ENCODE measurements at regions not wholly inside any gene's neighbourhood (a gene's known extent, or its start where the extent isn't known, plus 50 kb on each side); places are given as distances from the start of the nearest gene placed in this dataset.

- no peak for FAIRE-seq
- DNase-seq (ENCODE audit: low spot score), result no peak
Observed at GRCh38 chr10:129331839-129332220, 135.2 kb upstream of the MGMT start.

- no peak for FAIRE-seq
- no peak for DNase-seq (ENCODE audit: low spot score)
Observed at GRCh38 chr10:129332476-129332875, 134.6 kb upstream of the MGMT start.

GRCh38 chr10:129333706-129334105 lies 133.3 kb upstream of the MGMT start:
- FAIRE-seq (no peak), DNase-seq (ENCODE audit: low spot score) (no peak)

GRCh38 chr10:129334266-129334665 lies 132.8 kb upstream of the MGMT start:
- no peak for DNase-seq (ENCODE audit: low spot score)
- no peak for FAIRE-seq

- DNase-seq (ENCODE audit: low spot score) (no peak), FAIRE-seq (no peak)
Observed at GRCh38 chr10:129335396-129335795, 131.6 kb upstream of the MGMT start.

- FAIRE-seq (no peak), DNase-seq (ENCODE audit: low spot score) (no peak)
Observed at GRCh38 chr10:129335942-129336341, 131.1 kb upstream of the MGMT start.

- DNase-seq (ENCODE audit: low spot score), result no peak
- no peak for FAIRE-seq
Observed at GRCh38 chr10:129339191-129339590, 127.8 kb upstream of the MGMT start.

GRCh38 chr10:129339841-129340240 lies 127.2 kb upstream of the MGMT start:
- FAIRE-seq (no peak), DNase-seq (ENCODE audit: low spot score) (no peak)

- FAIRE-seq (no peak), DNase-seq (ENCODE audit: low spot score) (no peak)
Observed at GRCh38 chr10:129341087-129341486, 126.0 kb upstream of the MGMT start.

- FAIRE-seq (no peak), DNase-seq (ENCODE audit: low spot score) (no peak)
Observed at GRCh38 chr10:129342385-129342784, 124.7 kb upstream of the MGMT start.

- no peak for DNase-seq (ENCODE audit: low spot score)
- FAIRE-seq, result no peak
Observed at GRCh38 chr10:129343141-129343540, 123.9 kb upstream of the MGMT start.

GRCh38 chr10:129344103-129344502 lies 122.9 kb upstream of the MGMT start:
- DNase-seq (ENCODE audit: low spot score), result no peak
- no peak for FAIRE-seq

GRCh38 chr10:129344731-129345355 lies 122.2 kb upstream of the MGMT start:
- no peak for FAIRE-seq
- no peak for DNase-seq (ENCODE audit: low spot score)

- FAIRE-seq (no peak), DNase-seq (ENCODE audit: low spot score) (no peak)
Observed at GRCh38 chr10:129345763-129346162, 121.3 kb upstream of the MGMT start.

GRCh38 chr10:129350690-129351089 lies 116.4 kb upstream of the MGMT start:
- FAIRE-seq (no peak), DNase-seq (ENCODE audit: low spot score) (no peak)

- no peak for FAIRE-seq
- DNase-seq (ENCODE audit: low spot score), result no peak
Observed at GRCh38 chr10:129353101-129353500, 113.9 kb upstream of the MGMT start.

- no peak for DNase-seq (ENCODE audit: low spot score)
- FAIRE-seq, result no peak
Observed at GRCh38 chr10:129360046-129360445, 107.0 kb upstream of the MGMT start.

- FAIRE-seq (no peak), DNase-seq (ENCODE audit: low spot score) (no peak)
Observed at GRCh38 chr10:129361676-129362376, 105.2 kb upstream of the MGMT start.

- no peak for FAIRE-seq
- no peak for DNase-seq (ENCODE audit: low spot score)
Observed at GRCh38 chr10:129364949-129365348, 102.1 kb upstream of the MGMT start.

- FAIRE-seq, result no peak
- DNase-seq (ENCODE audit: low spot score), result no peak
Observed at GRCh38 chr10:129365767-129366402, 101.2 kb upstream of the MGMT start.

- FAIRE-seq (no peak), DNase-seq (ENCODE audit: low spot score) (no peak)
Observed at GRCh38 chr10:129366450-129366849, 100.6 kb upstream of the MGMT start.

- FAIRE-seq (no peak), DNase-seq (ENCODE audit: low spot score) (no peak)
Observed at GRCh38 chr10:129369566-129369965, 97.5 kb upstream of the MGMT start.

GRCh38 chr10:129371541-129371940 lies 95.5 kb upstream of the MGMT start:
- FAIRE-seq, result no peak
- DNase-seq (ENCODE audit: low spot score), result no peak

Data from urothelium cell line (cell line).